ENCODE measurements at regions not wholly inside any gene's neighbourhood (a gene's known extent, or its start where the extent isn't known, plus 50 kb on each side); places are given as distances from the start of the nearest gene placed in this dataset.

- TF ChIP-seq CTCF (IDR thresholded peaks at IDR 0.05) (no peak), EP300 (IDR thresholded peaks at IDR 0.05) (no peak)
These were observed 69.6 kb upstream of the ADGRF1 start for GRCh38 chr6:47111685-47112084.
